HG03342 (cell line): ENCODE measurements at regions not wholly inside any gene's neighbourhood (a gene's known extent, or its start where the extent isn't known, plus 50 kb on each side); places are given as distances from the start of the nearest gene placed in this dataset.

Source experiments
- ATAC-seq: cut with Tn5 transposase; IDR thresholded peaks from one replicate; pipeline ENCODE4 v1.9.1; 2021; ENCODE audit warnings: mild to moderate bottlenecking, moderate library complexity; ENCODE audit not compliant: unreplicated experiment

DNA sequence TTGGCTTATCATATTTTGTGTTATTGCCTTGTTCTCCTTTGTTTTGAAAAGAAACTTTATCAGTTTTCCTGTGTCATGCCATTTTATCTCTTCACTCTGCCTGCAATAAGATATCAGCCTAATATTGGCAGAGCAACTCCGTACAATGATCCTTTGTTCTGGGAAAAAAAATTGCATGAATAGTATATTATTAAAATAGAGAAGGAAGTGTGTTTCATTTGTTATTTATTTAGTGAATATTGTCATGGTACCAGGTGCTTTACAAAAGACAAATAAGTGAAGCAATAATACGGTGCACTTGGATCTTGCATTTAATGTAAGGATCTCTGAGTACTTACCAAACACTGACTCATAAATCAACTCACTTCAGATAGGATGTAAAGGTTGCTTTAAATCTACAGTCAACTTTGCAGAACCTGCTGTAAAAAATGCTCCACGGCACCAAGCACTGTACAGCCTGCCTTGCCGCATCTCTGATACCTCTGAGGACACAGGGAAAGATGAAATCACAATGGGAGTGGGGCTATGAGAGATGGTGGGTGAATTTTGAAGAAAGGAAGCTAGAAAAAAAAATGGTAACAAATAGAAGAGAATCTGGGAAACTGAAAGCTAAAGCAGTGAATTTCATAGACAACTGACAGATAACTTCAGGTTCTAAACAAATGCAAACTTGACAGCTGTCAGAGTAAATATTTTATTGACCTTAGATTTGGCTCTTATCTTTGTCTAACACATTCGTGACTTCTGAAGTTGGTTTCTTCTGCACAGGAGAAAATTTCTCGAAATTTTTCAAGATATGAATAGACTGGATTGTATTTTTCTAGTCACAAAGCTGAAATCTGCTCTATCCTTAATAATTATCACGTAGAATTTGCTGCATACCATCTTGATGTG lies 232.1 kb downstream of the ENC1 start:
- ATAC-seq = no peak

DNA sequence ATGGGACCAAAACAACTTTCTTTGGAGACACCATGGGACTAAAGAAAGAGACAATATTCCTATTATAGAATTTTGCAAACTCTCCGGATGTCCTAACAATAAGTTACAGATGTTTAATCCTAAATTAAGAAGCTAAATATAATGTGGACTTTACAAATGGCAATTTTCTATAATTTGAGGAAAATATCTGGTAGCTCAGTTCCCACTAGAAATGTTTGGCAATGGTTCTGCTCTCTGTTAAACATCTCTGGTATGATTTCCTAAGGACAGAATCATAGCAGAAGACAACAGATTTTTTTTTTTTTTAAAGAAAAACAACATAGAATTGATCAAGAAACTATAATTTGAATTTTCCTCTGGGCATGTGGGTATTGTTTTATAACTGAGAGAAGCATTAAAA lies 232.8 kb downstream of the ENC1 start:
- ATAC-seq = no peak

DNA sequence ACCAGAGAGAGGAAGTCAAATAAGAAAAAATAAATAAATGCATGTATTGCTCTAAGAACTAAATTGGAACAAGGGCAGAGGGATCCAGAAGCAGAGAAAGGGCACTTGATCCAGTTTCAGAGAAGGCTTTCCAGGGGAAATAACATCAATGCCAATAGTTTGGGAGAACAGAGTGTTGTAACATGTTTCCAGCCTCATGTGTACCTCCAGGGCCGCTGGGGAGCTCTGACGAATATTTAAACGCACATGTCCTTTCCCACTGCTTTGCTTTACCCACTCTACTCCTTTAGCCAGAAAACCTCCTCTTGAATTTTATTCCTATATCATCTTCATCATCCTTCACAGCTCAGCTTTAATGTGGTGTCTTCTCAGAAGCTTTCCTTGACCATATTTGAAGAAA lies 233.7 kb downstream of the ENC1 start:
- ATAC-seq = no peak

DNA sequence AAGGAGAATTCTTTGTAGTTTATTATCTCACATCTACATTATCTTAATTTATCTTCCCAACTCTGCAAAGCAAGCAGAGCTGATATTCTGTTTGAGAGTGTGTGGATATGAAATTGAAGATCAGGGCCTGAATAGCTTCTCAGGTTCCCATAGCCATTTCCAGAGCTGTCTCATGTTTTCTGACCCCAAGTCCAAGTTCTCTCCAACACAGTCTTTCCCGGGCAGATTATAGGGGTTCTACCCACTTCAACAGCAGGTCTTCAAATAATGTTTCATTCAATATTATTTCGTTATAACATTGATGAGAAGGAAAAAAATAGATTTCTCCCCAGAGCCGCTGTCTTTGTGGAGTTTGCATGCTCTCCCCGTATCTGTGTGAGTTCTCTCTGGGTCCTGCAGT lies 234.9 kb downstream of the ENC1 start:
- ATAC-seq = no peak

DNA sequence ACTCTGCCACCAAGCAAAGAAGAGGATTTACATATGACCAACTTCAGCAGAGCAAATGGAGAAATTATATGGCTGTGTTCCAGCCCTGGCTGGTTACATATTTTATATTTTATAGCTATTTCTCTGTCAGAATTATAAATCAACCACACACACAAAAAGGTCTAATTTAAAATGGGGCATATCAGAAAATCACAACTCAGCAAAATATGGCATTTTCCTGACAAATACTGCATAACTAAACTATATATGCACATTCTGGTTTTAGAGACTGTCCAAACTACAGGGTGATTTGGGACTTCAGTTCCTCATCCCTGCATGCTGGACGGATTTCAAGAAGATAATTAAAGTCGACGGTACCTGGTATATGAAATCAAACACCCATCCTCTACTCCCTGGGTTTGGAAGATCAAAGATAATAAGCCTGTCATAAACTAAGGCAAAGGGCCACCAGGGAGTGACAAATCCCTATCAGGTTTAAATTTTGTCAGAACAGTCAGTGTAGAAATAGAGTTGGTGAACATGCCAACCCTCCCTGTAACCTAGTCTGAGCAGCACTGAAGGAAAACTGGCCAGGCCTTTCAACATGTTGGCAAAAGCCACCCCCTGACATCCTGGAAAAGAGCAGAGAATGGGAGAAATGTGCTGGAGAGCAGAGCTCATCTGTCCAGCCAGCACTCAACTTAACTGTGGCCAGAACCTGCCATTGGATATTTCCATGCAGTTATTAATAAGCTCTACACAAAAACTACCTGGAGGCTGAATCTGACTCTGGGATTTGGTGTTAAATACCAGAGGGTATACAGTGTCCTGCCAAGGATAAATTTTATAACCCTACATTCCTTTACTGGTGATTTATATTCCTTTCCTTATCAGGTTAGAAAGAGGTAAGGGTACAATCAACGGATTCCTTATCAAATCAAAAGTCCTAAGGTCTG lies 235.7 kb downstream of the ENC1 start:
- no peak for ATAC-seq

DNA sequence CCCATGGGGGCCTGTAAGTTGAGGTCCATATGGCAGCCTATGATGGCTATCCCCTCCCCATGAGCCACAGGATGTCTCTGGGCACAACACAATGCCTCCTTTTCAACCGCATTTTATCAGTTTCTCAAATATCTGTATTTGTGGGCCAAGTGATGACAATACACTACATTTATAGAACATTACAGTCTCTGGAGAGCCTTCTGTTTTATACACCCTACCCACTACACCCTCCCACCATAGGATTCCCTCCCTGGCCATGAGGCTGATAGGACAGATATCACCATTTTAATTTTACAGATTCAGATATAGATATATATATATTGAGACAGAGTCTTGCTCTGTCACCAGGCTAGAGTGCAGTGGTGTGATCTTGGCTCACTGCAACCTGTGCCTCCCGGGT lies 236.8 kb downstream of the ENC1 start:
- ATAC-seq = no peak

DNA sequence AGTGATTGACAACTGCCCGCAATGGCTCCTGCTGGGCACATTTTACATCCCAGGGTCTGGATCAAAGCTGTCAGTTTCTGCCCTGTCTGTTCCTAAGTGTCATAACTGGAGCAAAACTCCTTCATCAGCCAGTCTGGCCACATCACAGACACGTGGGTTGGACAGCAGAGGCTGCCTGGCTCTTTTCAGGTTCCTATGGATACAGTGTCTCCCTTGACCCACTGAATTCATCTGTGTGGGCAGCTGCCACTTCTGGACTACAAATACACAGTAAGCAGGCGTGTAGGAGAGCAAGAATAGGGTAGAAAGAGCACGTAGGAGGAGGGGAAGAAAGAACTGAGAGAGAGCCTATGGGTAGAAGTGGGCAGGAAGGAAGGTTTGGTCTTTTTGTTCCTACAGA lies 238.0 kb downstream of the ENC1 start:
- no peak for ATAC-seq

DNA sequence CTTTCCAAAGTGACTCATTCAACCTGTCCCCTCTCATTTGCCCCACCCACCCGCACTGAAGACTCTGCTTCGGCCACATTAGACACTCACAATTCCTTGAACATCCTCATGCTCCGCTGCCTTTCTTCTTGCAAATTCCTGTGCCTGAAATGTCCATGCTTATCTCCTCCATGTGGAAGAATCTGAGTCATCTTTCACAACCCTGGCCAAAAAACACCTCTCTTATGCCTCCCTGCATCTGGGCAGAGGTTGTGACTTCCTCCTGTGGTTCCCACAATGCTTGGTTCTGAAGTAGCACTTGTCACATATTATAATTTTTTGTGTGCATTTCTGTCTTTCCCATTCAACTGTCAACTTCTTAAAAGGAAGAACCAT lies 238.6 kb downstream of the ENC1 start:
- no peak for ATAC-seq

DNA sequence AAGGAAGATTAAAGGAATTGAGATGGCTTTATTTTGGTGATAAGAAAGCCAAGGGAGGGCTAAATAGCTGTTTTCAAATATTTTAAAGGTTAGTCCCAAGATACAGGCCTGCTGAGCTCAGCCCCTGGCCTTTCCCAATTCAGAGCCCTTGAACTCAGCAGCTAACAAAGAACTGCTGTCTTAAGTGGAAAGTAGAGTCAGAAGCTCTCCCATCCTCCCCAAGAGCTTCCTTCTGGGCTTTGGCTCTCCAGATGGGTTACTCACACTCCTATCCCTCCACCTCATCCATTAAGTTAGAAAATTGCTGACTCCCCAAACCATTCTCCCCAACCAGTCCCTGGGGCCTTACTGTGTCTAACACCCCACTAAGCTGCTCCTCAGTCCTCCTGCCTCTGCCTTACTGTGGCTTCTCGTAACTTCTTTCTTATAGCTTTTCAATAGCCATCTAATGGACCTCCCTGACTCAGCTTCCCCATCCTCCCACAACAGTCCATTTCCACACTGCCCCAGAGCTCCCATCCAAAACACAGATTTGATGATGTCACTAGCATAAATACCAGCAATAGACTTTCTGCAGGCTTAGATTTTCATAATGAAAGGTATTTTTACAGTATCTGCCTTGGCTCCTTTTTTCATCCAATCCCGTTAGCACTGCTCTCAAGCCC lies 239.1 kb downstream of the ENC1 start:
- no peak for ATAC-seq

DNA sequence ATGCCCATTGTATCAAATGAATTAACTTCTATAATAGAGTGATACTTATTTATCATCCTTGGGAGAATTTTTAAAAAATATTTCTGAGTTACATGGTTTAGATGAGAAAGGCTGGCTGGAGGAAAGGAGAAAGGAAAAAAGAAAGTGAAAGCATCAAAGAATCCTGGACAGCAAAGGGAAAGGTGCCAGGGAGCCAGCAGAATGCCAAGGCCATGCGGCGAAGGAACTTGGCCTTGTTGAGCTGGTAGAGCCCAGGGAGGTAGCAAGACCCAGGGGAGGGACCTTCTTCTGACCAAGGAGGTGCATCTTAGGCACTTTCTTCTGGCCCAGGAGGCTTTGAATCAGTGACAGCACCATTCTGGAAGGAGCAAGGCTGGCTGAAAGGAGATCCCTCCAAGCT lies 240.5 kb downstream of the ENC1 start:
- ATAC-seq = no peak

DNA sequence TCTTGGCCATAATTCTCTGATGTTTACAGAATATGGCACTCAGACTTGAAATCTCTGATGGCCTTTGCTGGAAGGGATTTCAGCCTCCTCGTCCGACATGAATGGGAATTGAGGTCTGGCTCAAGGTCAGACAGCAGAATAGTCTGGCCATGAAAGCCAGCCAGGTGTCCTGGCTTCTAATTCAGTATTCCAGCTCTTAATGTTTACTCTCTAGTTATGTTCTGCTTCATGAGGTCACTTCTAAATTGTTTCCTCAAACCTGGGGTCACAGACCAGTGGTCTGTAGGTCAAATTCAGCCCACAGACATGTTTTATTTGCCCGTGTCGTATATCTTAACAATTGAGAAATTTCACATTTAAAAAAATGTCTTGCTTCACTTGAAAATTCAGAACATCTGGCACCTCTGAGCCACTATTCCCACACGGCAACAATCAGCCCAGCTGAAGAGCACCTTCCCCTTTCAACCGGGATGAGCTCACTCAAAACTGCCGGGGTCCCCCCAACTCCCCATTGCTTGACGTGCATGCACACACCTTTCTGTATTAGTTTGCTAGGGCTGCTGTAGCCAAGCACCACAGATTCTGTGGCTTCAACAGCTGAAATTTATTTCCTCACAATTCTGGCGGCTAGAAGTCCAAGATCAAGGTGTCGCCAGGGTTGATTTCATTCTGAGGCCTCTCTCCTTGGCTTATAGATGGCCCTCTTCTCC lies 243.5 kb downstream of the ENC1 start:
- no peak for ATAC-seq

DNA sequence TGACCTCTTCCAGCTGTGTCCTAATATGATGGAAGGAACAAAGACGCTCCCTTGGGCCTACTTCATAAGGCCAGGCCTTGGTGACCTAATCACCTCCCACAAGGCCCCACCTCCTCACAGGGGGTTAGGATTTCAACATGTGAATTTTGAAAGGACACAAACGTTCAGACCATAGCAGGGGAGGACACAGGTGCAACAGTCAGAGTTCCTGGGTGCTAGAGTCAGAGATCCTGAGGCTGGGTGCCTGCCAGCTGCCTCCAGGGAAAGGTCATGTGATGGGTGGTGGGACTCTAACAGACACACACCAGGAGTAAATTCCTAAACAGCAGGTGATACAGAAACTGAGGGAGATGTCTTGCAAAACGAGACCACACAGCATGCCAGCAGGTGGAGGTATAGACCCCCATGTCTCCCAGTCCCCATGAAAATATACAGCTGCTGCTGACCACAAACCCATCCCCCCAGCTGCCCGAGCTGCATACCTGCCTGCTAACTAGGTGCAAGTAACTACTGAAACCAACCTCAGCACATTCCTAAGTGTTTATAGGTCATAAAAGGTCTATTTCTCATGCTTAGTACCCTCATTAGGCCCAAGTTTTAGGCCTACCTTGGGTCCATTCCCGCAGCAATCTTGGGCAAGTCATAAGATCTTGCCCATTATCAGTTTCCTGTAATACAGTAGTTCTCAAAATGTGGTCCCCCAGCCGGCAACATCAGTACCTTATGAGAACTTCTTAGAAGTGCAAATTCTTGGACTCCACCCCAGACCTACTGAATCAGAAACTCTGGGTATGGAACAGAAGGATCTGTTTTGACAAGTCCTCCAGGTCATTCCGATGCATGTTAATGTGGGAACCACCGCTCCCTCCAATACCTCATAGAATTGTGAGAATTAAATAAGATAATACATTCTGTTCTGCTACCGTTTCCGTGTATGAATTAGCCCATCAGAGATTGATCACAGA lies 245.3 kb downstream of the ENC1 start:
- ATAC-seq = no peak

DNA sequence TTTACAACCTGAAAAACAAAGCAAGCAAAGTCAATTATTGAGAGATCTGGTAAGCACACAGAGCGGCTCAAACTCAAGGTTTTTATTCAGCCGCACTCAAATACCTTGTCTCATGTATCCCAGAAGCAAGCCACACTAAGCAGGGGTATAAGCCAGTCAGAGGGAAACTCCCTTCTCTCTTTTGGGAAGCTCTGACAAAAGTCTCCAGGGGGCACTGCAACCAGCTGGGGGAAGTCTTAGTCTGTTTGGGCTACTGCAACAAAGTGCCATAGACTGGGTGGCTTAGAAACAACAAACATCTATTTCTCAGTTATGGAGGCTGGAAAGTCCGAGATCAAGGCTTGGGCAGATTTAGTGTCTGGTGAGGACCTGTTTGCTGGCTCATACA lies 246.0 kb downstream of the ENC1 start:
- ATAC-seq = no peak

DNA sequence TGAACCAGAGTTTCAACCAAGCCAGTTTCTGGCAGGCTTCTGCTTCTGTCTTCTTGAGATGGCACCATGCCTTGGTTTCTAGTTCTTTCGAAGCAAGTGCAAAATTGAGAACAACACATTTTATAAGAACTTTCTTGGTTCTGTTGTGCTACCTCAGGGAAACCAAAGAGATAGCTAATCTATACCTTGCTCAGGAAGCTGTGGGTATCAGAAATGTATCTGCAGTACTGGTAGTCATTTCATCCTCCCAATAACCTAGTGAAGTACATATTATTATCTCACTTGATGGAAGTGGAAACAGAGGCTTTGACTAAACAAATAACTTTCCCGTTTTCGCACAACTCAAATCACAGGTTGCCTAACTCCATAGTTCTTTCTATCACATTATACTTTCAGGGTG lies 246.6 kb downstream of the ENC1 start:
- ATAC-seq = no peak

DNA sequence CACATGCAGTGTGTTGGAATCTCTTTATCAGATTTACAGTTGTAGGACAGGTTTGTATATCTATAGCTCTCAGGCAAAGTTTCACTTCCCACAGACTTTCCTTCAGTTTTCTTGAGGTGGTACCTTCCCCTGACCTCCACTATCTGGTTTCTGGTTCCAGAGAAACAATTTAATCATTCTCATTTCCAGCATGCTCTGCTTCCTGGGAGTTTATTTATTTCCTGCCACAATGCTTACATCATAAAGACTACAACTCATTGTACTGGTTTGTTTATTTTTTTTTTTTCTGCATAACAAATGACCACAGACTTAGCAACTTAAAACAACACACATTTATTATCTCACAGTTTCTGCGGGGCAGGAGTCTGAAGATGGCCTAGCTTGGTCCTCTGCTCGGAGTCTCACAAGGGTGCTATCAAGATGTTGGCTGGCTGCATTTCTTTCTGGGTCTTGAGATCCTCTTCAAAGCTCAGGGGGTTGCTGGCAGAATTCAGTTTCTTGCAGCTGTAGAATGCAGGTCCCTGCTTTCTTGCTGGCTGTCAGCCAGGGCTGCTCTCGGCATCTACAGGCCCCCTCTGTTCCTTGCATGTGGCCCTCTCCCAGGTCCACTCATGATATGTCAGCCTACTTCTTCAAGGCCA lies 247.7 kb downstream of the ENC1 start:
- no peak for ATAC-seq

DNA sequence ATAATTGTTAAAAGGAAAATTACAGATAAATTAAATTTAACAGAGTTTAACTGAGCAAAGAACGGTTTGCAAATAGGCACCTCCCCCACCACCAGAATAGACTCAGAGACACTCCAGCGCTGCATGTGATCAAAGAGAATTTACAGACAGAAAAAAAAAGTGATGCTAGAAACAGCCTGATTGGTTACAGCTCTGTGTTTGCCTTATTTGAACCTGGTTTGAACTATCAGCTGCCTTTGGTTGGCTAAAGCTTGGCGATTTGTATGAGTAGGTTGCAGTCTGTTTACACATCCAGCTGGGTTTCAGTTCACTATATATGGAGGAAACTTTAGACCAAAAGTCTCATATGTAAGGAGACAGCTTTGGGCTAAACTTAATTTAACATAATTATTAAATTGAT lies 249.1 kb downstream of the ENC1 start:
- ATAC-seq = no peak

DNA sequence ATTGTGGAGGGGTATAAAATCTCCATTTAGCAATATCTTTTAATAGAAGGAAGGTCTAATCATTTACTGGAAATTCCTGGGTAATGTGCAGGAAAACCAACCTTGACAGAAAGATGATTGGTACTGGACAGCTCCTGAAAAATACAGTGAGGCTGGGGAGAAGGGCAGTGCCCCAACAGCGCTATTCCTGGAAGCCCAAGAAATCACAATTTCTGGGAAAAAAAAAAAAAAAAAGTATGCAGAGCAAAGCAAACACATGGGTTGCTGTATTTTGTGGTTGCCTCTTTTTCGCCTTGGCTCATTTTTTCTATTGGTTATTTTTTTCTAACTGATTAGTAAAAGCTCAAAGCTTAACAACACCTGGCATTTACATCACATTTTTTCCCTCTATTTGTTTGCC lies 249.7 kb downstream of the ENC1 start:
- no peak for ATAC-seq

DNA sequence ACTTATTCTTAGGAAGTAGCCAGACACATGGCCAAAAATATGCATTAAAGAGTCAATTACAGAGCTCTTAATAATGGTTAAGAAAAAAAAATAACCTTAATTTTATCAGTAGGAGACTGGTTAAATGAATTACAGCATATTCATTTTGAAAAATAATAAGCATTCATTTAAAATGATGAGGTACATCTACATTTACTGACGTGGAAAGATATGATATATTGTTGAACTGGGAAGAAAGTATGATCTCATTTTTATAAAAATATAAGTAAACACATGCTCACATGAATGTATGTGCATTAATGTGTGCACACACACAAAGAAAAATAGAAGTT lies 250.3 kb downstream of the ENC1 start:
- no peak for ATAC-seq

DNA sequence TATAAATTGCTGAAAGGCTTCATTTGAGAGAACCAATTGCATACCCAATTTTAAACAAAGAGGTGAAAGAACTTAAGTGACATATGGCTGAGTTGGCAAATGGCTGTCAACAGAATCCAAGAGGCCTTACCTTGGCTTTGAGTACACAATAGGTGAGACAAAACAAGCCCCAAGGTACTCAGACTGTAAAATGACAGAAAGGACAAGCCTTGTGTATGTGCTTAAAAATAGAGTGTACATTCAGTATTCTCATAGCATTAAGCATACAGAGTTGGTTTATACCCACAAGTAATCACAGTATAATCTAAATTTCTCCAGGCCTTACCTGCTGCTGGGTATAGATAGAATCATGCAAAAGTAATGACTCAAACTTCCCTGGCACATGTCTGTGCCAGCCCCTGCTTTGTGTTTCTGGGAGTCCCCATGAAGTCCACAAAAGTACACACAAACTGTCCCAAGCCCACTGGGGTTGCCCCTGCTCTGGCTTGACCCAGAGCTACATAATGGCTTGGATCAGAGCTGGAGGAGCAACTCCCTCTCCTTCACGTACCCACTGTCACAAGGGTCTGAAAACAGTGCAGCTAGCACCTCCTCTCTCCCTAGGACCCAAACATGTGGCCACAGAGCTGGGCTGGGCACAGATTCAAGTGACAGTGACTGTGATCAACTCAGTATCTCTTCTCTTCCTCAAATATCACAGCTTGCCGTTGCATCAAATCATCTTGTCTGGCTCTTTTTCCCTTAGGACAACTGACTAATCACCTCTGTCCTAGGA lies 250.8 kb downstream of the ENC1 start:
- ATAC-seq = no peak
